ENCODE measurements at regions not wholly inside any gene's neighbourhood (a gene's known extent, or its start where the extent isn't known, plus 50 kb on each side); places are given as distances from the start of the nearest gene placed in this dataset.

- Histone ChIP-seq H3K9ac (ENCODE audit: low read length) (no peak overlapping the region), H3K27ac (ENCODE audit: low read length) (no peak overlapping the region), H3F3A (ENCODE audit: insufficient read depth, low read length, poor library complexity, severe bottlenecking) (no peaks in the 10 kb centered on the region), H3K9me3 (ENCODE audit: low read length) (no peaks in the 10 kb centered on the region), H4K20me1 (ENCODE audit: insufficient read depth) (peaks cover 4% of the 10 kb centered on the region), H3K79me2 (replicated peaks; ENCODE audit: insufficient read depth, low read length) (peaks cover 46% of the 10 kb centered on the region), H3K4me2 (ENCODE audit: low read length) (no peak overlapping the region), H3K9me2 (ENCODE audit: insufficient read depth, low read length) (no peaks in the 10 kb centered on the region), H3K36me3 (ENCODE audit: insufficient read depth, low read length) (no peaks in the 10 kb centered on the region), H3K4me3 (ENCODE audit: low read length) (no peak overlapping the region), H2AFZ (ENCODE audit: low read depth, low read length) (no peak overlapping the region), H3K27me3 (ENCODE audit: insufficient read depth, low read depth, low read length) (no peaks in the 10 kb centered on the region)
- TF ChIP-seq TAF1 (IDR thresholded peaks at IDR 0.05; ENCODE audit: low read depth) (no peak), RAD21 (conservative IDR thresholded peaks at IDR 0.05) (no peak)
Measured at GRCh38 chr1:201711811-201712210, 117.1 kb upstream of the IPO9 start.

GRCh38 chr1:201712387-201713085 is 116.4 kb upstream of the IPO9 start:
- H3K9ac ChIP-seq (ENCODE audit: low read length) = no peak overlapping the region
- no peaks in the 10 kb centered on the region for H3K9me2 ChIP-seq (ENCODE audit: insufficient read depth, low read length)
- H3K4me3 ChIP-seq (ENCODE audit: low read length) = no peak overlapping the region
- no peak overlapping the region for H2AFZ ChIP-seq (ENCODE audit: low read depth, low read length)
- TF ChIP-seq SMC3 (conservative IDR thresholded peaks at IDR 0.05; ENCODE audit: poor library complexity) = no peak
- no peak for TF ChIP-seq POLR2AphosphoS5 (IDR thresholded peaks at IDR 0.05)
- TF ChIP-seq CTCF (IDR thresholded peaks at IDR 0.05; ENCODE audit: poor library complexity, severe bottlenecking) = no peak
- TF ChIP-seq RAD21 (conservative IDR thresholded peaks at IDR 0.05) = no peak
- TF ChIP-seq EP300 (conservative IDR thresholded peaks at IDR 0.05; ENCODE audit: poor library complexity, severe bottlenecking) = no peak
- no peak for TF ChIP-seq REST (IDR thresholded peaks at IDR 0.05; ENCODE audit: borderline replicate concordance)
- no peak for TF ChIP-seq MXI1 (conservative IDR thresholded peaks at IDR 0.05; ENCODE audit: poor library complexity, severe bottlenecking)
- TF ChIP-seq TAF1 (IDR thresholded peaks at IDR 0.05; ENCODE audit: low read depth) = no peak
- no peak for TF ChIP-seq EZH2 (IDR thresholded peaks at IDR 0.05; ENCODE audit: borderline replicate concordance, insufficient read depth, low read length, poor library complexity, severe bottlenecking)
- no peak overlapping the region for H3K4me2 ChIP-seq (ENCODE audit: low read length)
- no peaks in the 10 kb centered on the region for H3K36me3 ChIP-seq (ENCODE audit: insufficient read depth, low read length)
- H3K79me2 ChIP-seq (replicated peaks; ENCODE audit: insufficient read depth, low read length) = peaks cover 42% of the 10 kb centered on the region
- no peaks in the 10 kb centered on the region for H3K9me3 ChIP-seq (ENCODE audit: low read length)
- no peak overlapping the region for H3K27ac ChIP-seq (ENCODE audit: low read length)
- H3F3A ChIP-seq (ENCODE audit: insufficient read depth, low read length, poor library complexity, severe bottlenecking) = no peaks in the 10 kb centered on the region
- peaks cover 4% of the 10 kb centered on the region for H4K20me1 ChIP-seq (ENCODE audit: insufficient read depth)
- H3K27me3 ChIP-seq (ENCODE audit: insufficient read depth, low read depth, low read length) = no peaks in the 10 kb centered on the region
